ENCODE measurements at regions not wholly inside any gene's neighbourhood (a gene's known extent, or its start where the extent isn't known, plus 50 kb on each side); places are given as distances from the start of the nearest gene placed in this dataset.

GRCh38 chr15:93477188-93477587, 388.2 kb upstream of the RGMA start:
- in situ Hi-C loops (cut with MboI; ENCODE audit: low sequenced_read_pairs): no loop called here
- Histone ChIP-seq H4K20me1 (ENCODE audit: insufficient read depth, low read length) (no peaks in the 10 kb centered on the region), H3K9ac (ENCODE audit: low read depth, low read length) (no peak overlapping the region), H3K4ac (ENCODE audit: low read depth, low read length) (no peak overlapping the region), H4K91ac (ENCODE audit: insufficient read depth, low read depth, low read length) (no peak overlapping the region), H3K4me2 (ENCODE audit: low read depth, low read length) (no peak overlapping the region), H2AK5ac (ENCODE audit: low read depth, low read length) (no peak overlapping the region), H3K14ac (replicated peaks; ENCODE audit: low read depth, low read length) (no peak overlapping the region), H3K56ac (ENCODE audit: extremely low read depth, insufficient read depth, low read length) (no peak overlapping the region), H4K5ac (ENCODE audit: low read depth, low read length) (no peak overlapping the region), H3K23ac (ENCODE audit: low read depth, low read length) (no peak overlapping the region), H3K18ac (ENCODE audit: low read depth, low read length) (no peak overlapping the region), H3K9me3 (ENCODE audit: control insufficient read depth, insufficient read depth, low read length) (peaks cover 24% of the 10 kb centered on the region), H3K4me3 (ENCODE audit: insufficient read depth, low read depth, low read length) (no peak overlapping the region), H2BK120ac (ENCODE audit: low read depth, low read length) (no peak overlapping the region), H3K27me3 (ENCODE audit: control insufficient read depth, insufficient read depth, low read length) (no peaks in the 10 kb centered on the region), H2BK15ac (ENCODE audit: low read depth, low read length) (no peak overlapping the region), H2AFZ (replicated peaks; ENCODE audit: low read length, poor library complexity) (no peak overlapping the region), H2BK20ac (ENCODE audit: low read depth, low read length) (no peak overlapping the region), H3K27ac (ENCODE audit: insufficient read depth, low read length) (no peak overlapping the region), H3K4me1 (ENCODE audit: control insufficient read depth, insufficient read depth, low read length) (no peaks in the 10 kb centered on the region), H3K9me1 (ENCODE audit: insufficient read depth, low read length) (no peaks in the 10 kb centered on the region), H2AK9ac (replicated peaks; ENCODE audit: low read depth, low read length, poor library complexity) (no peak overlapping the region), H3K79me1 (ENCODE audit: low read depth in 1 of 2, low read length in 2 of 2) (no peaks in the 10 kb centered on the region), H3K36me3 (ENCODE audit: control insufficient read depth, insufficient read depth, low read length) (no peaks in the 10 kb centered on the region), H2BK5ac (ENCODE audit: low read depth, low read length, poor library complexity, severe bottlenecking) (no peak overlapping the region), H4K8ac (ENCODE audit: low read depth in 2 of 2, low read length in 2 of 2) (no peak overlapping the region)
- no TSS peak for BruUV-seq (replicated peaks)
- intact Hi-C loops (cut with micrococcal nuclease): no loop called here
- POLR2A ChIA-PET (ENCODE audit: unreplicated experiment): no interaction called here
- DNase-seq (no peak), ATAC-seq (ENCODE audit: low read depth) (no peak)
- WGBS, 2 experiments (ENCODE audit: extremely low coverage in 2 of 2, insufficient read length in 1 of 2): 40% methylated on average over 1 of the region's 4 CpGs; no CpG with 5 or more reads in 1 of the 2 experiments
- CTCF ChIA-PET: no interaction called here
- TF ChIP-seq MAFK (IDR thresholded peaks at IDR 0.05; ENCODE audit: low read depth, low read length): no peak
- no peak for TF ChIP-seq BHLHE40 (IDR thresholded peaks at IDR 0.05; ENCODE audit: low read depth, low read length)
- no peak for TF ChIP-seq POLR2A (IDR thresholded peaks at IDR 0.05; ENCODE audit: low read depth, low read length)
- TF ChIP-seq CHD1 (IDR thresholded peaks at IDR 0.05; ENCODE audit: low read depth, low read length): no peak
- no peak for TF ChIP-seq RFX5 (IDR thresholded peaks at IDR 0.05; ENCODE audit: low read depth, low read length)
- no peak for TF ChIP-seq RAD21 (IDR thresholded peaks at IDR 0.05; ENCODE audit: low read length)
- TF ChIP-seq, protein P1, sequence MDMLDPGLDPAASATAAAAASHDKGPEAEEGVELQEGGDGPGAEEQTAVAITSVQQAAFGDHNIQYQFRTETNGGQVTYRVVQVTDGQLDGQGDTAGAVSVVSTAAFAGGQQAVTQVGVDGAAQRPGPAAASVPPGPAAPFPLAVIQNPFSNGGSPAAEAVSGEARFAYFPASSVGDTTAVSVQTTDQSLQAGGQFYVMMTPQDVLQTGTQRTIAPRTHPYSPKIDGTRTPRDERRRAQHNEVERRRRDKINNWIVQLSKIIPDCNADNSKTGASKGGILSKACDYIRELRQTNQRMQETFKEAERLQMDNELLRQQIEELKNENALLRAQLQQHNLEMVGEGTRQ (IDR thresholded peaks at IDR 0.05; ENCODE audit: low read depth, low read length): no peak
- no peak for TF ChIP-seq MXI1 (IDR thresholded peaks at IDR 0.05; ENCODE audit: borderline replicate concordance, low read depth, low read length)
- no peak for TF ChIP-seq ELK1 (IDR thresholded peaks at IDR 0.05; ENCODE audit: borderline replicate concordance, low read depth, low read length)
- TF ChIP-seq RCOR1 (IDR thresholded peaks at IDR 0.05; ENCODE audit: insufficient replicate concordance, low read length): no peak
- dilution Hi-C loops (cut with HindIII; ENCODE audit: low sequenced_read_pairs, unreplicated experiment): no loop called here
